ENCODE measurements at regions not wholly inside any gene's neighbourhood (a gene's known extent, or its start where the extent isn't known, plus 50 kb on each side); places are given as distances from the start of the nearest gene placed in this dataset.

DNA sequence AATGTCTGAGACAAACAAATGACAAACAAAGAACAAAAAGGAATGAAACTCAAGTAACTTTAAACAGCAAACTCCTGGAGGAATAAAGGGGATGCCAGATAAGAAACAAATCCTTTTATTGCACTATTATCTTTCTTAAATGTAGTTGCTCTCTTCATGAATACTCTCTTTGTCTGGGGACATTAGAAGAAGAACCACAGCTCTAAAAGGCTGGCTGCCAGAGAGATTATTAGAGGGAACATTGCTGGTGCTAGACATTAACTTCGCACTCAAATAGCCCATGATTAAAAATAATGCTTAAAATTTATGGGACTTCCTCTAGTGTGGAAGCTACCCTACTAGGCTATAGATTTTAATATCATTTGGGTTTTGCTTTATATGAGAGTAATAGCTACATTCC, 1330.4 kb downstream of the XPNPEP1 start:
- Histone ChIP-seq H3K4me2 (no peak overlapping the region), H4K20me1 (ENCODE audit: insufficient read depth, poor library complexity, severe bottlenecking) (no peaks in the 10 kb centered on the region), H3K79me2 (no peaks in the 10 kb centered on the region), H3K9me2 (replicated peaks; ENCODE audit: insufficient read depth) (no peaks in the 10 kb centered on the region), H3K36me3 (replicated peaks; ENCODE audit: insufficient read depth, low read depth) (no peaks in the 10 kb centered on the region), H3K27ac (no peak overlapping the region), H3K9me3 (ENCODE audit: low read depth) (no peaks in the 10 kb centered on the region), H3K4me1 (ENCODE audit: insufficient read depth) (peaks cover 17% of the 10 kb centered on the region), H3K27me3 (no peaks in the 10 kb centered on the region), H3K4me3 (no peak overlapping the region), H2AFZ (no peak overlapping the region)
- 62% methylated on average over 1 of the region's 1 CpG for WGBS (ENCODE audit: low lambda C conversion rate, missing lambda C conversion rate)
- TF ChIP-seq EZH2phosphoT487 (IDR thresholded peaks at IDR 0.05; ENCODE audit: low read depth, severe bottlenecking, unreplicated experiment): no peak
- DNase-seq (ENCODE audit: low spot score): no peak

- Histone ChIP-seq H3K9me2 (replicated peaks; ENCODE audit: insufficient read depth) (no peaks in the 10 kb centered on the region), H3K27me3 (no peaks in the 10 kb centered on the region), H3K27ac (no peak overlapping the region), H3K9me3 (ENCODE audit: low read depth) (no peaks in the 10 kb centered on the region), H3K79me2 (no peaks in the 10 kb centered on the region), H3K4me1 (ENCODE audit: insufficient read depth) (peaks cover 4% of the 10 kb centered on the region), H3K36me3 (replicated peaks; ENCODE audit: insufficient read depth, low read depth) (no peaks in the 10 kb centered on the region), H3K4me2 (no peak overlapping the region), H3K4me3 (no peak overlapping the region), H2AFZ (no peak overlapping the region), H4K20me1 (ENCODE audit: insufficient read depth, poor library complexity, severe bottlenecking) (no peaks in the 10 kb centered on the region)
- DNase-seq (ENCODE audit: low spot score): no peak
- TF ChIP-seq, protein P1, sequence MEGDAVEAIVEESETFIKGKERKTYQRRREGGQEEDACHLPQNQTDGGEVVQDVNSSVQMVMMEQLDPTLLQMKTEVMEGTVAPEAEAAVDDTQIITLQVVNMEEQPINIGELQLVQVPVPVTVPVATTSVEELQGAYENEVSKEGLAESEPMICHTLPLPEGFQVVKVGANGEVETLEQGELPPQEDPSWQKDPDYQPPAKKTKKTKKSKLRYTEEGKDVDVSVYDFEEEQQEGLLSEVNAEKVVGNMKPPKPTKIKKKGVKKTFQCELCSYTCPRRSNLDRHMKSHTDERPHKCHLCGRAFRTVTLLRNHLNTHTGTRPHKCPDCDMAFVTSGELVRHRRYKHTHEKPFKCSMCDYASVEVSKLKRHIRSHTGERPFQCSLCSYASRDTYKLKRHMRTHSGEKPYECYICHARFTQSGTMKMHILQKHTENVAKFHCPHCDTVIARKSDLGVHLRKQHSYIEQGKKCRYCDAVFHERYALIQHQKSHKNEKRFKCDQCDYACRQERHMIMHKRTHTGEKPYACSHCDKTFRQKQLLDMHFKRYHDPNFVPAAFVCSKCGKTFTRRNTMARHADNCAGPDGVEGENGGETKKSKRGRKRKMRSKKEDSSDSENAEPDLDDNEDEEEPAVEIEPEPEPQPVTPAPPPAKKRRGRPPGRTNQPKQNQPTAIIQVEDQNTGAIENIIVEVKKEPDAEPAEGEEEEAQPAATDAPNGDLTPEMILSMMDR (IDR thresholded peaks at IDR 0.05; ENCODE audit: poor library complexity): no peak
- TF ChIP-seq EZH2 (IDR thresholded peaks at IDR 0.05; ENCODE audit: borderline replicate concordance) (no peak), EZH2phosphoT487 (IDR thresholded peaks at IDR 0.05; ENCODE audit: low read depth, severe bottlenecking, unreplicated experiment) (no peak)
- WGBS (ENCODE audit: low lambda C conversion rate, missing lambda C conversion rate): 85% methylated on average over 2 of the region's 2 CpGs
These were observed 1331.9 kb downstream of the XPNPEP1 start for GRCh38 chr10:108591417-108591816.

DNA sequence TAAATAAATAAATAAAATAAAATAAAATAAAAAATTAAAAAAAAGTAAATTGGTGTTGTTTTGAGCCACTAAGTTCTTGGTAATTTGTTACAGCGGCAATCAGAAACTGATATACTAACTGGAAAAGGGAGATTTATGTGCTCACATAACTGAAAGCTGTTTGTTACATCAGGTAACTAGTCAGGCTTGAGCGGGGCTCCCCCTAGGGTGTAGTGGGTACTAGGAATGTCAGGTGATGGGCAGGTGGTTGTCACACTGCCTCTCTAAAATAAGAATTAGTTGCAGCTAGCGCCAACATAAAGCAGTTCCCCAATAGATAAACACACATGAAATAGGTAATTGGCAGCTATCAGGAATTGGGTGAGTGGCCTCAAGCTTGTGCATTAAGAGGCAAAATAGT, 1336.9 kb downstream of the XPNPEP1 start:
- TF ChIP-seq EZH2phosphoT487 (IDR thresholded peaks at IDR 0.05; ENCODE audit: low read depth, severe bottlenecking, unreplicated experiment) (no peak), EZH2 (IDR thresholded peaks at IDR 0.05; ENCODE audit: borderline replicate concordance) (no peak)
- TF ChIP-seq, protein P1 (IDR thresholded peaks at IDR 0.05; ENCODE audit: poor library complexity): no peak

GRCh38 chr10:108583877-108584276, 1339.4 kb downstream of the XPNPEP1 start:
- Histone ChIP-seq H3K9me2 (replicated peaks; ENCODE audit: insufficient read depth) (no peaks in the 10 kb centered on the region), H4K20me1 (ENCODE audit: insufficient read depth, poor library complexity, severe bottlenecking) (no peaks in the 10 kb centered on the region), H3K79me2 (no peaks in the 10 kb centered on the region), H3K27me3 (no peaks in the 10 kb centered on the region), H3K36me3 (replicated peaks; ENCODE audit: insufficient read depth, low read depth) (no peaks in the 10 kb centered on the region), H3K9me3 (ENCODE audit: low read depth) (no peaks in the 10 kb centered on the region), H3K4me1 (ENCODE audit: insufficient read depth) (peaks cover 16% of the 10 kb centered on the region), H3K4me3 (no peak overlapping the region), H3K4me2 (no peak overlapping the region), H2AFZ (peak overlapping the region; percentile 36), H3K27ac (peak overlapping the region; percentile 61)
- TF ChIP-seq, protein P1 (IDR thresholded peaks at IDR 0.05; ENCODE audit: poor library complexity): no peak
- TF ChIP-seq EZH2 (IDR thresholded peaks at IDR 0.05; ENCODE audit: borderline replicate concordance) (no peak), EZH2phosphoT487 (IDR thresholded peaks at IDR 0.05; ENCODE audit: low read depth, severe bottlenecking, unreplicated experiment) (no peak)
- 64% methylated on average over 1 of the region's 1 CpG for WGBS (ENCODE audit: low lambda C conversion rate, missing lambda C conversion rate)
- DNase-seq (ENCODE audit: low spot score): no peak

More for the DNA sequence above, 1336.9 kb downstream of the XPNPEP1 start:
- H3K27me3 ChIP-seq: no peaks in the 10 kb centered on the region
- H2AFZ ChIP-seq: no peak overlapping the region
- H3K4me1 ChIP-seq (ENCODE audit: insufficient read depth): peaks cover 16% of the 10 kb centered on the region
- 97% methylated on average over 3 of the region's 3 CpGs for WGBS (ENCODE audit: low lambda C conversion rate, missing lambda C conversion rate)
- no peak overlapping the region for H3K27ac ChIP-seq
- no peaks in the 10 kb centered on the region for H3K36me3 ChIP-seq (replicated peaks; ENCODE audit: insufficient read depth, low read depth)
- no peak for DNase-seq (ENCODE audit: low spot score)
- H4K20me1 ChIP-seq (ENCODE audit: insufficient read depth, poor library complexity, severe bottlenecking): no peaks in the 10 kb centered on the region
- no peaks in the 10 kb centered on the region for H3K9me2 ChIP-seq (replicated peaks; ENCODE audit: insufficient read depth)
- H3K4me2 ChIP-seq: no peak overlapping the region
- H3K9me3 ChIP-seq (ENCODE audit: low read depth): no peaks in the 10 kb centered on the region
- H3K79me2 ChIP-seq: no peaks in the 10 kb centered on the region
- H3K4me3 ChIP-seq: no peak overlapping the region
